ENCODE measurements at regions not wholly inside any gene's neighbourhood (a gene's known extent, or its start where the extent isn't known, plus 50 kb on each side); places are given as distances from the start of the nearest gene placed in this dataset.

GRCh38 chr15:81555346-81555745 lies 181.3 kb upstream of the TMC3 start:
- TF ChIP-seq POLR2A (IDR thresholded peaks at IDR 0.05) = no peak
- no peak for TF ChIP-seq CTCF (IDR thresholded peaks at IDR 0.05)
